Adipocyte (in vitro differentiated cells): ENCODE measurements at regions not wholly inside any gene's neighbourhood (a gene's known extent, or its start where the extent isn't known, plus 50 kb on each side); places are given as distances from the start of the nearest gene placed in this dataset.

Experiments
- DNase-seq: peaks from one replicate; pipeline ENCODE4 v3.0.0-alpha.2; 2015; ENCODE audit warnings: low read depth
- H3K27me3 ChIP-seq: replicated peaks from 2 replicates; pipeline ENCODE4 v1.7.0; 2013; ENCODE audit warnings: mild to moderate bottlenecking, low read length, moderate library complexity; ENCODE audit not compliant: control insufficient read depth, insufficient read depth
- H3K36me3 ChIP-seq: 2 replicates; pipeline ENCODE4 v1.7.0; 2013; ENCODE audit warnings: low read length, mild to moderate bottlenecking, moderate library complexity; ENCODE audit not compliant: control insufficient read depth, insufficient read depth, severe bottlenecking
- H3K4me1 ChIP-seq: 2 replicates; pipeline ENCODE4 v1.7.0; 2013; ENCODE audit warnings: mild to moderate bottlenecking, low read length, moderate library complexity; ENCODE audit not compliant: control insufficient read depth, insufficient read depth
- H3K4me3 ChIP-seq: 2 replicates; pipeline ENCODE4 v1.7.0; 2013; ENCODE audit warnings: mild to moderate bottlenecking, low read length, moderate library complexity
- H3K9ac ChIP-seq: 2 replicates; pipeline ENCODE4 v1.7.0; 2013; ENCODE audit warnings: mild to moderate bottlenecking, low read length, moderate library complexity
- H3K9me3 ChIP-seq: 2 replicates; pipeline ENCODE4 v1.7.0; 2013; ENCODE audit warnings: mild to moderate bottlenecking, low read length, moderate library complexity; ENCODE audit not compliant: control insufficient read depth

GRCh38 chr5:173689737-173690360 lies 73.4 kb upstream of the BOD1 start:
- H3K27me3 ChIP-seq: no peaks in the 10 kb centered on the region
- H3K36me3 ChIP-seq: no peaks in the 10 kb centered on the region
- no peak overlapping the region for H3K4me3 ChIP-seq
- H3K4me1 ChIP-seq: peaks cover 4% of the 10 kb centered on the region
- H3K9ac ChIP-seq: no peak overlapping the region
- DNase-seq: no peak
- peaks cover 8% of the 10 kb centered on the region for H3K9me3 ChIP-seq

- H3K9me3 ChIP-seq: peaks cover 8% of the 10 kb centered on the region
- DNase-seq: no peak
Observed at GRCh38 chr5:173691931-173692330, 75.5 kb upstream of the BOD1 start.

GRCh38 chr5:173693670-173694069 lies 77.2 kb upstream of the BOD1 start:
- Histone ChIP-seq H3K4me3 (no peak overlapping the region), H3K4me1 (peaks cover 1% of the 10 kb centered on the region), H3K27me3 (peaks cover 6% of the 10 kb centered on the region), H3K36me3 (no peaks in the 10 kb centered on the region), H3K9ac (no peak overlapping the region), H3K9me3 (peaks cover 8% of the 10 kb centered on the region)
- DNase-seq: no peak

More at GRCh38 chr5:173691931-173692330, 75.5 kb upstream of the BOD1 start:
- no peaks in the 10 kb centered on the region for H3K36me3 ChIP-seq
- H3K4me3 ChIP-seq: no peak overlapping the region
- H3K4me1 ChIP-seq: peaks cover 4% of the 10 kb centered on the region
- H3K27me3 ChIP-seq: peaks cover 1% of the 10 kb centered on the region
- H3K9ac ChIP-seq: no peak overlapping the region

GRCh38 chr5:173696216-173696615 lies 79.8 kb upstream of the BOD1 start:
- Histone ChIP-seq H3K27me3 (peaks cover 6% of the 10 kb centered on the region), H3K4me3 (no peak overlapping the region), H3K36me3 (no peaks in the 10 kb centered on the region), H3K9me3 (peaks cover 8% of the 10 kb centered on the region), H3K9ac (no peak overlapping the region), H3K4me1 (no peaks in the 10 kb centered on the region)
- DNase-seq: no peak

- H3K36me3 ChIP-seq: no peaks in the 10 kb centered on the region
- H3K9me3 ChIP-seq: peaks cover 8% of the 10 kb centered on the region
- no peak overlapping the region for H3K9ac ChIP-seq
- H3K4me3 ChIP-seq: no peak overlapping the region
- DNase-seq: no peak
- H3K27me3 ChIP-seq: peaks cover 6% of the 10 kb centered on the region
- H3K4me1 ChIP-seq: peaks cover 7% of the 10 kb centered on the region
Observed at GRCh38 chr5:173697931-173698579, 81.6 kb upstream of the BOD1 start.

- H3K9ac ChIP-seq: no peak overlapping the region
- H3K9me3 ChIP-seq: no peaks in the 10 kb centered on the region
- H3K4me1 ChIP-seq: peaks cover 12% of the 10 kb centered on the region
- no peaks in the 10 kb centered on the region for H3K36me3 ChIP-seq
- DNase-seq: no peak
- H3K4me3 ChIP-seq: no peak overlapping the region
- H3K27me3 ChIP-seq: peaks cover 14% of the 10 kb centered on the region
Observed at GRCh38 chr5:173699966-173700365, 83.5 kb upstream of the BOD1 start.

GRCh38 chr5:173703466-173703865 lies 87.0 kb upstream of the BOD1 start:
- no peaks in the 10 kb centered on the region for H3K9me3 ChIP-seq
- peaks cover 36% of the 10 kb centered on the region for H3K4me1 ChIP-seq
- no peak overlapping the region for H3K9ac ChIP-seq
- peaks cover 9% of the 10 kb centered on the region for H3K27me3 ChIP-seq
- H3K4me3 ChIP-seq: no peak overlapping the region
- no peak for DNase-seq
- H3K36me3 ChIP-seq: no peaks in the 10 kb centered on the region

- H3K9ac ChIP-seq: no peak overlapping the region
- H3K9me3 ChIP-seq: no peaks in the 10 kb centered on the region
- no peak for DNase-seq
- H3K36me3 ChIP-seq: no peaks in the 10 kb centered on the region
- no peak overlapping the region for H3K4me3 ChIP-seq
- H3K27me3 ChIP-seq: peaks cover 9% of the 10 kb centered on the region
- H3K4me1 ChIP-seq: peaks cover 36% of the 10 kb centered on the region
Observed at GRCh38 chr5:173704615-173705511, 88.4 kb upstream of the BOD1 start.

- no peak for DNase-seq
- Histone ChIP-seq H3K4me3 (no peak overlapping the region), H3K9ac (no peak overlapping the region), H3K36me3 (no peaks in the 10 kb centered on the region), H3K9me3 (no peaks in the 10 kb centered on the region), H3K27me3 (peaks cover 9% of the 10 kb centered on the region), H3K4me1 (peaks cover 36% of the 10 kb centered on the region)
Observed at GRCh38 chr5:173705512-173706044, 89.1 kb upstream of the BOD1 start.

GRCh38 chr5:173706700-173707099 lies 90.2 kb upstream of the BOD1 start:
- H3K27me3 ChIP-seq: peaks cover 9% of the 10 kb centered on the region
- H3K9ac ChIP-seq: peak overlapping the region; percentile 26
- H3K4me3 ChIP-seq: peak overlapping the region; percentile 49
- DNase-seq: no peak
- no peaks in the 10 kb centered on the region for H3K9me3 ChIP-seq
- peaks cover 36% of the 10 kb centered on the region for H3K4me1 ChIP-seq
- H3K36me3 ChIP-seq: no peaks in the 10 kb centered on the region

- H3K9me3 ChIP-seq: no peaks in the 10 kb centered on the region
- peaks cover 9% of the 10 kb centered on the region for H3K27me3 ChIP-seq
- peak overlapping the region; percentile 26 for H3K9ac ChIP-seq
- no peaks in the 10 kb centered on the region for H3K36me3 ChIP-seq
- DNase-seq: peak; percentile 35
- peaks cover 34% of the 10 kb centered on the region for H3K4me1 ChIP-seq
- peak overlapping the region; percentile 49 for H3K4me3 ChIP-seq
Observed at GRCh38 chr5:173707392-173707791, 90.9 kb upstream of the BOD1 start.
